ENCODE measurements at regions not wholly inside any gene's neighbourhood (a gene's known extent, or its start where the extent isn't known, plus 50 kb on each side); places are given as distances from the start of the nearest gene placed in this dataset.

GRCh38 chr12:24494401-24494800 is 454.5 kb downstream of the BCAT1 start:
- Histone ChIP-seq H3K79me2 (ENCODE audit: control insufficient read depth, insufficient read depth, low read length) (no peaks in the 10 kb centered on the region), H3K4me3 (replicated peaks in 1 of 3; ENCODE audit: insufficient read depth in 1 of 3, low read depth in 1 of 3, low read length in 3 of 3) (no peak overlapping the region), H3K4me1 (ENCODE audit: control insufficient read depth, extremely low read depth, insufficient read depth, low read length) (no peaks in the 10 kb centered on the region), H2AFZ (ENCODE audit: low read depth, low read length) (no peak overlapping the region), H3K4me2 (ENCODE audit: insufficient read depth, low read length) (no peak overlapping the region), H3K9ac (replicated peaks; ENCODE audit: extremely low read depth, insufficient read depth, low read length) (no peak overlapping the region), H3K27me3 (ENCODE audit: control insufficient read depth in 2 of 2, insufficient read depth in 2 of 2, low read length in 2 of 2) (no peaks in the 10 kb centered on the region), H3K9me3 (replicated peaks; ENCODE audit: control insufficient read depth, insufficient read depth, low read length) (no peaks in the 10 kb centered on the region), H3K27ac (ENCODE audit: insufficient read depth, low read depth, low read length) (no peak overlapping the region), H3K9me1 (replicated peaks; ENCODE audit: control insufficient read depth, extremely low read depth, insufficient read depth, low read length) (no peaks in the 10 kb centered on the region), H4K20me1 (replicated peaks; ENCODE audit: control insufficient read depth, extremely low read depth, insufficient read depth, low read length) (no peaks in the 10 kb centered on the region), H3K36me3 (ENCODE audit: control insufficient read depth in 2 of 2, extremely low read depth in 1 of 2, insufficient read depth in 2 of 2, low read length in 2 of 2) (no peaks in the 10 kb centered on the region)
- intact Hi-C loops (cut with micrococcal nuclease) = no loop called here
- POLR2A ChIA-PET = no interaction called here
- CTCF ChIA-PET = no interaction called here
- DNase-seq (ENCODE audit: low read depth, low spot score) (no peak), FAIRE-seq (no peak)
- dilution Hi-C loops (cut with MboI; ENCODE audit: extremely low pct_ligation_motif_present, low sequenced_read_pairs) = no loop called here
- TF ChIP-seq POLR2A (IDR thresholded peaks at IDR 0.05; ENCODE audit: low read depth, low read length) (no peak), POLR2AphosphoS5 (IDR thresholded peaks at IDR 0.05; ENCODE audit: insufficient read depth, low read depth, low read length) (no peak), GATA2 (IDR thresholded peaks at IDR 0.05; ENCODE audit: insufficient read depth, insufficient read length, low read depth, low read length) (no peak), FOS (IDR thresholded peaks at IDR 0.05; ENCODE audit: borderline replicate concordance, insufficient read depth, low read length) (no peak), MYC (IDR thresholded peaks at IDR 0.05; ENCODE audit: low read depth, low read length) (no peak), MAX (IDR thresholded peaks at IDR 0.05; ENCODE audit: insufficient read depth, insufficient read length) (no peak), JUN (IDR thresholded peaks at IDR 0.05; ENCODE audit: borderline replicate concordance, insufficient read depth, insufficient read length, low read depth) (no peak), CTCF (IDR thresholded peaks at IDR 0.05; ENCODE audit: extremely low read depth in 1 of 2, insufficient read depth in 1 of 2, low read depth in 1 of 2, low read length in 2 of 2) (no peak), EZH2 (IDR thresholded peaks at IDR 0.05; ENCODE audit: borderline replicate concordance, low read depth, low read length, severe bottlenecking) (no peak)
- no TSS peak for BruUV-seq (replicated peaks)
